Stimulated activated naive CD8-positive, alpha-beta T cell treated with anti-CD3 and anti-CD28 coated beads, Interleukin-15, Interleukin-2, amounts not matched to agents 100 U/mL and 50 U/mL, for 24 hours (primary cell): ENCODE measurements at regions not wholly inside any gene's neighbourhood (a gene's known extent, or its start where the extent isn't known, plus 50 kb on each side); places are given as distances from the start of the nearest gene placed in this dataset.
A peak's percentile ranks its signal among the peaks of the same experiment; 100 is the strongest.

ENCODE experiments used
- ATAC-seq: fragments of 150-1000 bp; cut with Tn5 transposase; one replicate; pipeline ENCODE4 v1.10.0; 2021
- DNase-seq: peaks from one replicate; pipeline ENCODE4 v3.0.0; 2021

GRCh38 chr14:24693353-24693737 is 59.4 kb upstream of the GZMB start:
- ATAC-seq (no peak), DNase-seq (no peak)

DNA sequence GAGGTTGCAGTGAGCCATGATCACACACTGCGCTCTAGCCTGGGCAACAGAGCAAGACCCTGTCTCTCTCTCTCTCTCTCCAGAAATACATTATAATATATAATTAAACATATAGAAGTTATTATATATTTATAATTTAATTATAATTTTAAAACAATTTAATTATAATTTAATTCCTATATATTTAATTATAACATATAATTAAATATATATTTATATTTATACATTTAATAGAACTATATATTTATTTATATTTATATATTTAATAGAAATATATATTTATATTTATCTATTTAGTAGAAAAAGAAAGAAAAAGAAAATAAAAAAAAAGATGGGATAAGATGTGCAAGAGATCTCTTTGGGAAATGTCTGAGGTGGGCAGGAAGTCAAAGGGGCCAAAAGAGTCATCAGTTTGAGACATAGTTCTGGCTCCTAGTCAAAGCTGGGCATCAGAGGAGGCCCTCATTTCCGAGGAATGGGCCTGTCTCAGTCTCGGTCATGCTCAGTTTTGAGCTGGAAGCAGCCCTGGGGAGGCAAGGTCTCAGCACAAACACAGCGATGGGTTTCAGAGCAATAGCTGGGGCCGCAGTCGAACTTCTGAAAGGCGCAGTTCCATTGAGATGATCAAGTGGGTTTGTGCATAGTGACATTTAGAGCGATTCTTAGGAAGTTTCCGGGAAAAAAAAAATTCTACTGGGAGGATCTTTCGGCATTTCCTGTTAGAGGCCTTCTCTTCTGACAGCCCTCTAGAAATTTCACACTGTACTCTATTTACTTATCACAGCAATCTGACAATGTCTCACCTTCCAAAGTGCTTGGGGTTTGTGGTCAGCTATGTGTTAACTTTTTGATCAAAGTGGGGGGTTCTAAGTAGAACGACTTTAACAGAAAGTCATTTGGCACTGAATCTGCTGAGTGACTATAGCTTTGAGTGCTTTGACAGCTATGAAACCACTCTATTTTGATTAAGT is 58.7 kb upstream of the GZMB start:
- ATAC-seq: peak; percentile 86
- DNase-seq: peak; percentile 58

GRCh38 chr14:24690492-24690891 is 56.5 kb upstream of the GZMB start:
- DNase-seq (no peak), ATAC-seq (no peak)

DNA sequence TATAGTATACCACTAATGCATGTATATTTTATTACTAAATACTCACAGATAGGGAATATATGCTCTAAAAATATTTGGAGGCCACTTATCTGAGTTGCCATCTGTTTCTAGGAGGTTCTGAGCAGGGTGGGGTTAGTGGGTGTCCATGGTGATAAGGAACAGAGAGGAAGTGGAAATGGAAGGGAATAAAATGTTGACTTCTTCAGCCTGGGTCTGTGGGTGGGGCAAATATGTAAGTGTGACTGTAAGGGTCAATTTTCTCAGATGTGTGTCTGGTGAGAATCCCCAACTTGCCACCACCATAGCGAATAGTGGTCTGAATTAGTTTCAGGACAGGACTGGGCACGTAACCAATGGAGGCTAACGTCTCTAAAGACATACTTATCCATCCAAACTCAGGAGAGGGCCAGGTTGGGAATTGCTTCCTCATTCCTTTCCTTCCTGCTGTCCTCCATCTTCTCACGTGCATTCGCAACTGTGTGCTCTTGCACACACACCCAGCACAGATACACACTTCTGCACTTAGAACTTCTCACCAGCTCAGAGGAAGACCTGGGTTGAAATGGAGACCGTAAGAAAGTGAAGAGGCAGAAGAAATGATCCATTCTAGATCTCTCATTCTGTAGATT is 54.2 kb upstream of the GZMB start:
- ATAC-seq (no peak), DNase-seq (no peak)
